WTC11 (cell line): ENCODE measurements at regions not wholly inside any gene's neighbourhood (a gene's known extent, or its start where the extent isn't known, plus 50 kb on each side); places are given as distances from the start of the nearest gene placed in this dataset.

Source experiments
- ATAC-seq: fragments of 200-7000 bp; cut with Tn5 transposase; 2 replicates; pipeline ENCODE4 v1.10.0; 2021; ENCODE audit warnings: mild to moderate bottlenecking, moderate library complexity
- CTCF ChIA-PET: fragments of 300-600 bp; sonication (Branson Sonifier 250); formaldehyde crosslinking; loops from one replicate; lab custom pipeline; 2021; ENCODE audit warnings: antibody characterized with exemption; lab: Charles Lee
- POLR2A ChIA-PET: fragments of 350-600 bp; sonication (Branson Sonifier 250); formaldehyde crosslinking; loops from one replicate; lab custom pipeline; 2021; ENCODE audit warnings: antibody characterized with exemption; lab: Charles Lee
- DNase-seq: peaks from one replicate; pipeline ENCODE4 v3.0.0; 2021; ENCODE audit warnings: low spot score
- H3K27ac Mint-ChIP-seq: 2 replicates; pipeline ENCODE4 v1.8.0; 2021; ENCODE audit warnings: mixed read lengths
- H3K27me3 Mint-ChIP-seq: 2 replicates; pipeline ENCODE4 v1.8.0; 2021; ENCODE audit warnings: low read depth, mild to moderate bottlenecking, moderate library complexity, mixed read lengths
- H3K36me3 Mint-ChIP-seq: 2 replicates; pipeline ENCODE4 v1.8.0; 2021; ENCODE audit warnings: mixed read lengths
- H3K4me1 Mint-ChIP-seq: 2 replicates; pipeline ENCODE4 v1.8.0; 2022; ENCODE audit warnings: mixed read lengths
- H3K4me3 Mint-ChIP-seq: 2 replicates; pipeline ENCODE4 v1.8.0; 2021; ENCODE audit warnings: mild to moderate bottlenecking, moderate library complexity, mixed read lengths
- H3K9me3 Mint-ChIP-seq: 2 replicates; pipeline ENCODE4 v1.8.0; 2021; ENCODE audit warnings: mixed read lengths
- ELF4 ChIP-seq: sonication (generic); formaldehyde crosslinking; IDR thresholded peaks from 2 replicates; pipeline ENCODE4 v1.8.1; 2022; ENCODE audit warnings: low read depth, mild to moderate bottlenecking, moderate library complexity, missing genetic modification reagents
- FOXJ3 ChIP-seq: sonication (generic); formaldehyde crosslinking; IDR thresholded peaks from 2 replicates; pipeline ENCODE4 v1.9.0; 2021; ENCODE audit warnings: missing genetic modification reagents, mild to moderate bottlenecking, borderline replicate concordance
- GRHL2 ChIP-seq: fragments of 250-450 bp; sonication (Bioruptor Pico); IDR thresholded peaks from 2 replicates; pipeline ENCODE4 v1.8.0; 2022; ENCODE audit warnings: mild to moderate bottlenecking, moderate library complexity; ENCODE audit not compliant: insufficient replicate concordance, severe bottlenecking
- GTF2I ChIP-seq: fragments of 250-450 bp; sonication (Bioruptor Pico); conservative IDR thresholded peaks from 2 replicates; pipeline ENCODE4 v1.4.0; 2021; ENCODE audit warnings: mild to moderate bottlenecking
- MXD4 ChIP-seq: fragments of 250-450 bp; sonication (Bioruptor Pico); IDR thresholded peaks from 2 replicates; pipeline ENCODE4 v1.8.0; 2021; ENCODE audit warnings: mild to moderate bottlenecking, moderate library complexity, borderline replicate concordance
- NR2C2 ChIP-seq: sonication (generic); formaldehyde crosslinking; IDR thresholded peaks from 2 replicates; pipeline ENCODE4 v1.8.0; 2022; ENCODE audit warnings: mild to moderate bottlenecking, missing genetic modification reagents
- RORB ChIP-seq: fragments of 250-450 bp; sonication (Bioruptor Pico); IDR thresholded peaks from 2 replicates; pipeline ENCODE4 v1.9.0; 2021; ENCODE audit warnings: mild to moderate bottlenecking
- ZBTB21 ChIP-seq: sonication (generic); formaldehyde crosslinking; IDR thresholded peaks from 2 replicates; pipeline ENCODE4 v1.8.1; 2023; ENCODE audit warnings: mild to moderate bottlenecking, missing genetic modification reagents, borderline replicate concordance
- ZNF121 ChIP-seq: sonication (generic); formaldehyde crosslinking; IDR thresholded peaks from 2 replicates; pipeline ENCODE4 v1.8.0; 2023; ENCODE audit warnings: missing genetic modification reagents
- ZNF219 ChIP-seq: sonication (generic); formaldehyde crosslinking; IDR thresholded peaks from 2 replicates; pipeline ENCODE4 v1.8.0; 2023; ENCODE audit warnings: missing genetic modification reagents, mild to moderate bottlenecking, borderline replicate concordance
- TF ChIP-seq, protein P1 (sequence below): sonication (generic); formaldehyde crosslinking; IDR thresholded peaks from 2 replicates; pipeline ENCODE4 v1.8.0; 2022; ENCODE audit warnings: missing genetic modification reagents
- TF ChIP-seq, protein P2 (sequence below): sonication (generic); formaldehyde crosslinking; IDR thresholded peaks from 2 replicates; pipeline ENCODE4 v1.8.1; 2023; ENCODE audit warnings: mild to moderate bottlenecking, missing genetic modification reagents
- TF ChIP-seq, protein P3 (sequence below): sonication (generic); formaldehyde crosslinking; IDR thresholded peaks from 2 replicates; pipeline ENCODE4 v1.8.1; 2023; ENCODE audit warnings: mild to moderate bottlenecking, moderate library complexity, missing genetic modification reagents
- TF ChIP-seq, protein P4 (sequence below): sonication (generic); formaldehyde crosslinking; IDR thresholded peaks from 2 replicates; pipeline ENCODE4 v1.8.0; 2022; ENCODE audit warnings: mild to moderate bottlenecking, missing genetic modification reagents
- TF ChIP-seq, protein P5 (sequence below): sonication (generic); formaldehyde crosslinking; IDR thresholded peaks from 2 replicates; pipeline ENCODE4 v1.8.0; 2023; ENCODE audit warnings: missing genetic modification reagents, mild to moderate bottlenecking, borderline replicate concordance
- TF ChIP-seq, protein P6 (sequence below): sonication (generic); formaldehyde crosslinking; IDR thresholded peaks from 2 replicates; pipeline ENCODE4 v1.8.1; 2023; ENCODE audit warnings: mild to moderate bottlenecking, missing genetic modification reagents

DNA sequence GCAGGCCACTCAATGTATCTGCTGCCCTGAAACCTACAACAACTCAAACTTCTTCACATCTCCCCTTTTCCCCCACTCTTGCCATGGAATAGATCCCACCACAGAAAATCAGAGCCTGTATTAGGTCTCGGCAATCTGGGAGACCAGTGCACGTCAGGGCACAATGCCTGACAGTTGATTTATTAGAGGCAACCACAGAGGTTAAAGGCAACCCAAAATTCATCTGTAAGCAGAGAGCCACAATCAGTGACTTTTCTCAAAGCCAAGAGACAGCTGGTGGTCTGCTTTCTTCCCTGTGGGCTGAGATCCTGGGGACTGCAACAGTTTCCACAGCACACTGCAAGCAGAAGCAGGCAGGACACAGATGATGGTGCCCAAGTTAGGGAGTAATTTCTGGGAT lies 169.0 kb upstream of the NTF3 start:
- Mint-ChIP-seq H3K36me3 (no peaks in the 10 kb centered on the region), H3K4me1 (peaks cover 15% of the 10 kb centered on the region), H3K27ac (no peak overlapping the region), H3K4me3 (no peak overlapping the region), H3K27me3 (no peaks in the 10 kb centered on the region), H3K9me3 (peaks cover 10% of the 10 kb centered on the region)
- CTCF ChIA-PET: no interaction called here
- no peak for ATAC-seq
- POLR2A ChIA-PET: interaction anchor here (0.7 kb wide), 1 partner anchor 8 kb away, joined by 3 read pairs; no protein-coding TSS in a partner anchor
- DNase-seq: no peak
- TF ChIP-seq ELF4 (CRISPR knock-in tag) (no peak), ZBTB21 (CRISPR knock-in tag) (no peak), GRHL2 (CRISPR knock-in tag) (no peak)
- TF ChIP-seq, protein P1, sequence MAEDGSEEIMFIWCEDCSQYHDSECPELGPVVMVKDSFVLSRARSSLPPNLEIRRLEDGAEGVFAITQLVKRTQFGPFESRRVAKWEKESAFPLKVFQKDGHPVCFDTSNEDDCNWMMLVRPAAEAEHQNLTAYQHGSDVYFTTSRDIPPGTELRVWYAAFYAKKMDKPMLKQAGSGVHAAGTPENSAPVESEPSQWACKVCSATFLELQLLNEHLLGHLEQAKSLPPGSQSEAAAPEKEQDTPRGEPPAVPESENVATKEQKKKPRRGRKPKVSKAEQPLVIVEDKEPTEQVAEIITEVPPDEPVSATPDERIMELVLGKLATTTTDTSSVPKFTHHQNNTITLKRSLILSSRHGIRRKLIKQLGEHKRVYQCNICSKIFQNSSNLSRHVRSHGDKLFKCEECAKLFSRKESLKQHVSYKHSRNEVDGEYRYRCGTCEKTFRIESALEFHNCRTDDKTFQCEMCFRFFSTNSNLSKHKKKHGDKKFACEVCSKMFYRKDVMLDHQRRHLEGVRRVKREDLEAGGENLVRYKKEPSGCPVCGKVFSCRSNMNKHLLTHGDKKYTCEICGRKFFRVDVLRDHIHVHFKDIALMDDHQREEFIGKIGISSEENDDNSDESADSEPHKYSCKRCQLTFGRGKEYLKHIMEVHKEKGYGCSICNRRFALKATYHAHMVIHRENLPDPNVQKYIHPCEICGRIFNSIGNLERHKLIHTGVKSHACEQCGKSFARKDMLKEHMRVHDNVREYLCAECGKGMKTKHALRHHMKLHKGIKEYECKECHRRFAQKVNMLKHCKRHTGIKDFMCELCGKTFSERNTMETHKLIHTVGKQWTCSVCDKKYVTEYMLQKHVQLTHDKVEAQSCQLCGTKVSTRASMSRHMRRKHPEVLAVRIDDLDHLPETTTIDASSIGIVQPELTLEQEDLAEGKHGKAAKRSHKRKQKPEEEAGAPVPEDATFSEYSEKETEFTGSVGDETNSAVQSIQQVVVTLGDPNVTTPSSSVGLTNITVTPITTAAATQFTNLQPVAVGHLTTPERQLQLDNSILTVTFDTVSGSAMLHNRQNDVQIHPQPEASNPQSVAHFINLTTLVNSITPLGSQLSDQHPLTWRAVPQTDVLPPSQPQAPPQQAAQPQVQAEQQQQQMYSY (CRISPR knock-in tag): no peak
- TF ChIP-seq, protein P2, sequence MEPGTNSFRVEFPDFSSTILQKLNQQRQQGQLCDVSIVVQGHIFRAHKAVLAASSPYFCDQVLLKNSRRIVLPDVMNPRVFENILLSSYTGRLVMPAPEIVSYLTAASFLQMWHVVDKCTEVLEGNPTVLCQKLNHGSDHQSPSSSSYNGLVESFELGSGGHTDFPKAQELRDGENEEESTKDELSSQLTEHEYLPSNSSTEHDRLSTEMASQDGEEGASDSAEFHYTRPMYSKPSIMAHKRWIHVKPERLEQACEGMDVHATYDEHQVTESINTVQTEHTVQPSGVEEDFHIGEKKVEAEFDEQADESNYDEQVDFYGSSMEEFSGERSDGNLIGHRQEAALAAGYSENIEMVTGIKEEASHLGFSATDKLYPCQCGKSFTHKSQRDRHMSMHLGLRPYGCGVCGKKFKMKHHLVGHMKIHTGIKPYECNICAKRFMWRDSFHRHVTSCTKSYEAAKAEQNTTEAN (CRISPR knock-in tag): no peak

DNA sequence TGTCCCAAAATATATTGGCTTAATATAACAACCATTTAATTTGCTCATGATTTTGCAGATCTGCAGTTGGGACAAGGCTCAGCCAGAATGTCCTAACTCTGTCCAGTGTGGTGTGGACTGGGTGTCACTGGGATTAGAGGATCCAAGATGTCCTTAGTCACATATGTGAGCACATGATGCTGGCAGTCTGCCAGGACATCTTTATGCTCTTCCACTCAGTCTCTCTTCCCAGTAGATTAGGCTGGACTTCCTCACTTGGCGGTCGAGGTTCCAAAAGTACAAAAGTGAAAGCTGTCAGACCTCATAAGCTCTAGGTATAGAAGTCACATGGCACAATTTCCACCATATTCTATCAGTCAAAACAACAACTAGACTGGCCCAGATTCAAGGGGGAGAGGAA lies 167.9 kb upstream of the NTF3 start:
- DNase-seq (no peak), ATAC-seq (no peak)
- Mint-ChIP-seq H3K4me1 (peaks cover 15% of the 10 kb centered on the region), H3K4me3 (no peak overlapping the region), H3K27me3 (no peaks in the 10 kb centered on the region), H3K27ac (no peak overlapping the region), H3K36me3 (no peaks in the 10 kb centered on the region), H3K9me3 (peaks cover 10% of the 10 kb centered on the region)
- POLR2A ChIA-PET: no interaction called here
- TF ChIP-seq ZNF219 (no peak), GTF2I (CRISPR knock-in tag) (no peak), NR2C2 (CRISPR knock-in tag) (no peak), MXD4 (CRISPR knock-in tag) (no peak), ZNF121 (CRISPR knock-in tag) (no peak), RORB (no peak), FOXJ3 (CRISPR knock-in tag) (no peak)
- TF ChIP-seq, protein P3, sequence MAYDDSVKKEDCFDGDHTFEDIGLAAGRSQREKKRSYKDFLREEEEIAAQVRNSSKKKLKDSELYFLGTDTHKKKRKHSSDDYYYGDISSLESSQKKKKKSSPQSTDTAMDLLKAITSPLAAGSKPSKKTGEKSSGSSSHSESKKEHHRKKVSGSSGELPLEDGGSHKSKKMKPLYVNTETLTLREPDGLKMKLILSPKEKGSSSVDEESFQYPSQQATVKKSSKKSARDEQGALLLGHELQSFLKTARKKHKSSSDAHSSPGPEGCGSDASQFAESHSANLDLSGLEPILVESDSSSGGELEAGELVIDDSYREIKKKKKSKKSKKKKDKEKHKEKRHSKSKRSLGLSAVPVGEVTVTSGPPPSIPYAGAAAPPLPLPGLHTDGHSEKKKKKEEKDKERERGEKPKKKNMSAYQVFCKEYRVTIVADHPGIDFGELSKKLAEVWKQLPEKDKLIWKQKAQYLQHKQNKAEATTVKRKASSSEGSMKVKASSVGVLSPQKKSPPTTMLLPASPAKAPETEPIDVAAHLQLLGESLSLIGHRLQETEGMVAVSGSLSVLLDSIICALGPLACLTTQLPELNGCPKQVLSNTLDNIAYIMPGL: no peak
- TF ChIP-seq, protein P4, sequence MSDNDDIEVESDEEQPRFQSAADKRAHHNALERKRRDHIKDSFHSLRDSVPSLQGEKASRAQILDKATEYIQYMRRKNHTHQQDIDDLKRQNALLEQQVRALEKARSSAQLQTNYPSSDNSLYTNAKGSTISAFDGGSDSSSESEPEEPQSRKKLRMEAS: no peak
- TF ChIP-seq, protein P5, sequence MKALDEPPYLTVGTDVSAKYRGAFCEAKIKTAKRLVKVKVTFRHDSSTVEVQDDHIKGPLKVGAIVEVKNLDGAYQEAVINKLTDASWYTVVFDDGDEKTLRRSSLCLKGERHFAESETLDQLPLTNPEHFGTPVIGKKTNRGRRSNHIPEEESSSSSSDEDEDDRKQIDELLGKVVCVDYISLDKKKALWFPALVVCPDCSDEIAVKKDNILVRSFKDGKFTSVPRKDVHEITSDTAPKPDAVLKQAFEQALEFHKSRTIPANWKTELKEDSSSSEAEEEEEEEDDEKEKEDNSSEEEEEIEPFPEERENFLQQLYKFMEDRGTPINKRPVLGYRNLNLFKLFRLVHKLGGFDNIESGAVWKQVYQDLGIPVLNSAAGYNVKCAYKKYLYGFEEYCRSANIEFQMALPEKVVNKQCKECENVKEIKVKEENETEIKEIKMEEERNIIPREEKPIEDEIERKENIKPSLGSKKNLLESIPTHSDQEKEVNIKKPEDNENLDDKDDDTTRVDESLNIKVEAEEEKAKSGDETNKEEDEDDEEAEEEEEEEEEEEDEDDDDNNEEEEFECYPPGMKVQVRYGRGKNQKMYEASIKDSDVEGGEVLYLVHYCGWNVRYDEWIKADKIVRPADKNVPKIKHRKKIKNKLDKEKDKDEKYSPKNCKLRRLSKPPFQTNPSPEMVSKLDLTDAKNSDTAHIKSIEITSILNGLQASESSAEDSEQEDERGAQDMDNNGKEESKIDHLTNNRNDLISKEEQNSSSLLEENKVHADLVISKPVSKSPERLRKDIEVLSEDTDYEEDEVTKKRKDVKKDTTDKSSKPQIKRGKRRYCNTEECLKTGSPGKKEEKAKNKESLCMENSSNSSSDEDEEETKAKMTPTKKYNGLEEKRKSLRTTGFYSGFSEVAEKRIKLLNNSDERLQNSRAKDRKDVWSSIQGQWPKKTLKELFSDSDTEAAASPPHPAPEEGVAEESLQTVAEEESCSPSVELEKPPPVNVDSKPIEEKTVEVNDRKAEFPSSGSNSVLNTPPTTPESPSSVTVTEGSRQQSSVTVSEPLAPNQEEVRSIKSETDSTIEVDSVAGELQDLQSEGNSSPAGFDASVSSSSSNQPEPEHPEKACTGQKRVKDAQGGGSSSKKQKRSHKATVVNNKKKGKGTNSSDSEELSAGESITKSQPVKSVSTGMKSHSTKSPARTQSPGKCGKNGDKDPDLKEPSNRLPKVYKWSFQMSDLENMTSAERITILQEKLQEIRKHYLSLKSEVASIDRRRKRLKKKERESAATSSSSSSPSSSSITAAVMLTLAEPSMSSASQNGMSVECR: no peak
- TF ChIP-seq, protein P6, sequence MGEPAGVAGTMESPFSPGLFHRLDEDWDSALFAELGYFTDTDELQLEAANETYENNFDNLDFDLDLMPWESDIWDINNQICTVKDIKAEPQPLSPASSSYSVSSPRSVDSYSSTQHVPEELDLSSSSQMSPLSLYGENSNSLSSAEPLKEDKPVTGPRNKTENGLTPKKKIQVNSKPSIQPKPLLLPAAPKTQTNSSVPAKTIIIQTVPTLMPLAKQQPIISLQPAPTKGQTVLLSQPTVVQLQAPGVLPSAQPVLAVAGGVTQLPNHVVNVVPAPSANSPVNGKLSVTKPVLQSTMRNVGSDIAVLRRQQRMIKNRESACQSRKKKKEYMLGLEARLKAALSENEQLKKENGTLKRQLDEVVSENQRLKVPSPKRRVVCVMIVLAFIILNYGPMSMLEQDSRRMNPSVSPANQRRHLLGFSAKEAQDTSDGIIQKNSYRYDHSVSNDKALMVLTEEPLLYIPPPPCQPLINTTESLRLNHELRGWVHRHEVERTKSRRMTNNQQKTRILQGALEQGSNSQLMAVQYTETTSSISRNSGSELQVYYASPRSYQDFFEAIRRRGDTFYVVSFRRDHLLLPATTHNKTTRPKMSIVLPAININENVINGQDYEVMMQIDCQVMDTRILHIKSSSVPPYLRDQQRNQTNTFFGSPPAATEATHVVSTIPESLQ: no peak
- CTCF ChIA-PET: no interaction called here
